GM18511 (cell line): ENCODE measurements at regions not wholly inside any gene's neighbourhood (a gene's known extent, or its start where the extent isn't known, plus 50 kb on each side); places are given as distances from the start of the nearest gene placed in this dataset.

Experiments
- ATAC-seq: cut with Tn5 transposase; IDR thresholded peaks from one replicate; pipeline ENCODE4 v1.9.1; 2021; ENCODE audit warnings: mild to moderate bottlenecking, moderate library complexity; ENCODE audit not compliant: unreplicated experiment

DNA sequence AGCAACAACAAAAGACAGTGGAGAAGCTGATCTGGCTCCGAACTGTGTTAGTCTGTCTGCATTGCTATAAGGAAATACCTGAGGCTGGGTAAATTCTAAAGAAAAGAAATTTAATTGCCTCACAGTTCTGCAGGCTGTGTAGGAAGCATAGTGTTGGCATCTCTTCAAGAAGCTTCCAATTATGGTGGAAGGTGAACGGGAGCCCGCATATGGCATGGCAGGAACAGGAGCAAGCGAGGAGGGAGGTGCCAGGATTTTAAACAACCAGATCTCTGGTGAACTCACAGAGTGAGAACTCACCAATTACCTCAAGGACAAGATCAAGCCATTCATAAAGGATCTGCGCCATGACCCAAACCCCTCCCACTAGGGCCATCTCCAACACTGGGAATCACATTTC is 293.5 kb downstream of the SMOC2 start:
- ATAC-seq: no peak

GRCh38 chr6:168732676-168733075 is 291.7 kb downstream of the SMOC2 start:
- ATAC-seq: no peak

- ATAC-seq: no peak
Measured at GRCh38 chr6:168730931-168731716, 290.1 kb downstream of the SMOC2 start.

- ATAC-seq: no peak
Measured at GRCh38 chr6:168728056-168728455, 287.1 kb downstream of the SMOC2 start.

DNA sequence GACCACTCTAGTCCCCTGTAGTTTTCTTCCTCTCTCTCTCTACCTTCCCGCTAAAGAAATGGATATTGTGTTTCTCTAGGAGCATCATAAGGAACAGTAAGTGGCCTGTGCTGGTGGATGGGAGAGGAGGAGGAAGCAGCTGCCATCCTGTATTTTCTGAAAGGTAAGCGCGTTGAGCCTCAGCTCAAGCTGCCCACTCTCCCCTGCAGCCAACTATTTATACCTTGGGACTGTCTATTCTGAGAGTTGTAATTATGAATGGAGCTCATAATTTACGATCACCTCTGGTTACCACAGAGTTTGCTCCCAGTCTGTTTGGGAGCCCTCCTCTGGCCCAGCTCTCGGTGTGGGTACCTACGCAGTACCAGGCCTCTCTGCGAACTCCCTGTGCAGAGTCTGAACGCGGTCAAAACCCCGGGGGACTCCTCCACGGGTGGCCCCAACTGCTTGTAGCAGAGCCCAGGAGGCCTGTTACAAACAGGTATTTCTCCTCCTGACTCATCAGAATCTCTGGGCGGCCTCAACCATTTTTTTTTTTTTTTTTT is 285.4 kb downstream of the SMOC2 start:
- ATAC-seq: no peak

- no peak for ATAC-seq
Measured at GRCh38 chr6:168725802-168726201, 284.8 kb downstream of the SMOC2 start.

DNA sequence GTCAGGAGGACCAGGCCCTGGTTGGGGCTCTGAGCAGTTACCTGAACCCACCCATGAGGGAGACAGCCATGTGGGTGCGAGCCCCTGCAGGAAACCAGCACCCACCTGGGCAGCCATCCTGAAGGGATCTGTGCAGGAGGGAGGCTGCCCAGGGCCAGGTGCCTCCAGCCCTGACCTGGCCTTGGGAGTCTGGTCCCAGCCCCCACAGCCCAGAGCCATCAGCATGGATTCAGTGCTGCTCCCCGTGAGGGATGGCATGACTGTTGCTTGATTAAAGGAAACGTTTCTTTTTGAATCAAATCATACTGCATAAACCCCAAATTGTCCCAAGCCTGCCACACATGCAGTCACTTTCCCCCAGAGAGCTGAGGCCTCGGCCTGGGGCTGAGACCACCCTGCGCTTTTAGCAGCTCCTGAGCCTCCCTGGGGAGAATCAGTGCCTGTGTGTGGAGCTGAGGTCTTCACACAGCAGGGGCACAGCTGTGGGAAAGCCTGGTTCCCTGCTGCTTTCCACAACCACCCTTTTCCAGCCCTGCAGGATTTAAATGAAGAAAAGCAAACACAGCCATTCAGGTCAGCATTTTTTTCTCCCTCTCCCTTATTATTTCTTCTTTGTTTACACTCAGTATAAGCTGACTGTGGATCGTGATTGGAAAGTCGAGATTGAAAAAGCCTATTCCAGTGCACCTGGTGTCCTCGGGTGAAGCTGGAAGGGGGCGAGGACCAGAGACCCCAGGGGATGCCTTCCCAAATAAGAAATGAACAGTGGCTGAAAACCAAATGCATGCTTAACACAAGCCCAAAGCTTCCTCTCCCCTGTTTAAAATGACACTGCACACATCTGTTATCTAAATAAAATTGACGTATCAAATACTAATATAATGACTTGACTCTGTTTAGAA is 283.9 kb downstream of the SMOC2 start:
- no peak for ATAC-seq

GRCh38 chr6:168724033-168724432 is 283.0 kb downstream of the SMOC2 start:
- no peak for ATAC-seq

- ATAC-seq: no peak
Measured at GRCh38 chr6:168722397-168722796, 281.4 kb downstream of the SMOC2 start.

GRCh38 chr6:168721571-168721970 is 280.6 kb downstream of the SMOC2 start:
- no peak for ATAC-seq

DNA sequence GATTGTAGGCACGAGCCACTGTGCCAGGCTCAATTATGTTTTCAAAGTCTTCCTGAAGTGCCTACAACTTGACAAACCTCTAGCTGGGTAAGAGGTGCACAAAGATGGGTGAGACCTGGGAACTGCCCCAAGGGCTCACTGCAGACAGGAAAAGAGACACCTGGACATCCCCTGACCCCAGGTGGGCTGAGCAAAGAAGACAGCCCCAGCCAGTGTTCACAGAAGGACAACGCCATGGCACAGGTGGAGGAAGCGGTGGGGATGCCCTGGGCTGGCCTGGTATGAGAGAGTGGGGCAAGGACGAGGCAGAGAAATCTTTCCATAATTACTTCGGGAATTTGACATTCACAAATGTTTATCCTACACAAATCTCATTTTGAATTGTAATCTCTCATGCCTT is 278.9 kb downstream of the SMOC2 start:
- no peak for ATAC-seq

- ATAC-seq: no peak
Measured at GRCh38 chr6:168718821-168719475, 278.0 kb downstream of the SMOC2 start.
